ENCODE measurements at regions not wholly inside any gene's neighbourhood (a gene's known extent, or its start where the extent isn't known, plus 50 kb on each side); places are given as distances from the start of the nearest gene placed in this dataset.
"Not testable (repeated sequence)": the region's sequence is repeated elsewhere in the genome, so short reads cannot be mapped to it uniquely, and the experiment has no call there.

GRCh38 chr1:173257805-173258204 is 50.7 kb upstream of the TNFSF4 start:
- no peak for ATAC-seq
- Mint-ChIP-seq H3K36me3 (peaks cover 24% of the 10 kb centered on the region), H3K27me3 (peaks cover 0 to 7% of the 10 kb centered on the region in 2 donors), H3K4me1 (ENCODE audit: low read depth in 2 of 2) (peaks cover 7 to 12% of the 10 kb centered on the region in 2 donors), H3K9me3 (peaks cover 18% of the 10 kb centered on the region), H3K4me3 (no peak overlapping the region), H3K27ac (no peak overlapping the region)
- DNase-seq (ENCODE audit: low spot score) = no peak

GRCh38 chr1:173258479-173259264 is 51.5 kb upstream of the TNFSF4 start:
- Mint-ChIP-seq H3K4me1 (ENCODE audit: low read depth in 2 of 2) (peaks cover 7 to 12% of the 10 kb centered on the region in 2 donors), H3K9me3 (peaks cover 18% of the 10 kb centered on the region), H3K4me3 (no peak overlapping the region), H3K27me3 (peaks cover 0 to 7% of the 10 kb centered on the region in 2 donors), H3K27ac (no peak overlapping the region), H3K36me3 (peaks cover 24% of the 10 kb centered on the region)
- ATAC-seq (no peak), DNase-seq (ENCODE audit: low spot score) (no peak)

GRCh38 chr1:173260329-173260728 is 53.2 kb upstream of the TNFSF4 start:
- Mint-ChIP-seq H3K36me3 (peaks cover 24% of the 10 kb centered on the region), H3K9me3 (peaks cover 18% of the 10 kb centered on the region)
- H3K27ac Mint-ChIP-seq; H3K27me3 Mint-ChIP-seq; ATAC-seq; H3K4me3 Mint-ChIP-seq; DNase-seq (ENCODE audit: low spot score); H3K4me1 Mint-ChIP-seq (ENCODE audit: low read depth in 2 of 2): not testable (repeated sequence)

GRCh38 chr1:173266841-173267240 is 59.7 kb upstream of the TNFSF4 start:
- no peak overlapping the region for H3K27ac Mint-ChIP-seq
- H3K4me3 Mint-ChIP-seq = no peak overlapping the region

GRCh38 chr1:173267453-173267945 is 60.4 kb upstream of the TNFSF4 start:
- no peak overlapping the region for H3K27ac Mint-ChIP-seq
- no peak overlapping the region for H3K4me3 Mint-ChIP-seq
- H3K27me3 Mint-ChIP-seq = peaks cover 7 to 9% of the 10 kb centered on the region in 2 donors
- DNase-seq (ENCODE audit: low spot score) = no peak
- H3K36me3 Mint-ChIP-seq = peaks cover 8% of the 10 kb centered on the region
- no peaks in the 10 kb centered on the region for H3K9me3 Mint-ChIP-seq
- no peak for ATAC-seq
- H3K4me1 Mint-ChIP-seq (ENCODE audit: low read depth in 2 of 2) = peaks cover 3 to 4% of the 10 kb centered on the region in 2 donors

More at GRCh38 chr1:173266841-173267240, 59.7 kb upstream of the TNFSF4 start:
- DNase-seq (ENCODE audit: low spot score) (no peak), ATAC-seq (no peak)
- peaks cover 8% of the 10 kb centered on the region for H3K36me3 Mint-ChIP-seq
- peaks cover 2% of the 10 kb centered on the region for H3K9me3 Mint-ChIP-seq
- peaks cover 3 to 4% of the 10 kb centered on the region in 2 donors for H3K4me1 Mint-ChIP-seq (ENCODE audit: low read depth in 2 of 2)
- H3K27me3 Mint-ChIP-seq = peaks cover 9% of the 10 kb centered on the region in 2 donors

- ATAC-seq (no peak), DNase-seq (ENCODE audit: low spot score) (no peak)
- Mint-ChIP-seq H3K4me1 (ENCODE audit: low read depth in 2 of 2) (peaks cover 3 to 4% of the 10 kb centered on the region in 2 donors), H3K4me3 (no peak overlapping the region), H3K36me3 (peaks cover 8% of the 10 kb centered on the region), H3K27me3 (peaks cover 7 to 9% of the 10 kb centered on the region in 2 donors), H3K27ac (no peak overlapping the region), H3K9me3 (no peaks in the 10 kb centered on the region)
These were observed 61.1 kb upstream of the TNFSF4 start for GRCh38 chr1:173268261-173268660.

- no peak for DNase-seq (ENCODE audit: low spot score)
- Mint-ChIP-seq H3K36me3 (peaks cover 8% of the 10 kb centered on the region), H3K4me1 (ENCODE audit: low read depth in 2 of 2) (peaks cover 3 to 4% of the 10 kb centered on the region in 2 donors), H3K9me3 (no peaks in the 10 kb centered on the region), H3K4me3 (no peak overlapping the region), H3K27ac (no peak overlapping the region), H3K27me3 (peaks cover 7 to 9% of the 10 kb centered on the region in 2 donors)
- ATAC-seq = no peak
These were observed 61.7 kb upstream of the TNFSF4 start for GRCh38 chr1:173268786-173269277.

- Mint-ChIP-seq H3K9me3 (no peaks in the 10 kb centered on the region), H3K36me3 (peaks cover 8% of the 10 kb centered on the region), H3K4me1 (ENCODE audit: low read depth in 2 of 2) (peaks cover 3 to 4% of the 10 kb centered on the region in 2 donors), H3K4me3 (no peak overlapping the region), H3K27me3 (peaks cover 7 to 9% of the 10 kb centered on the region in 2 donors), H3K27ac (no peak overlapping the region)
- DNase-seq (ENCODE audit: low spot score) = no peak
- ATAC-seq = no peak
These were observed 62.5 kb upstream of the TNFSF4 start for GRCh38 chr1:173269490-173270230.

- ATAC-seq = no peak
- Mint-ChIP-seq H3K4me1 (ENCODE audit: low read depth in 2 of 2) (peaks cover 3 to 4% of the 10 kb centered on the region in 2 donors), H3K27ac (no peak overlapping the region), H3K9me3 (no peaks in the 10 kb centered on the region), H3K4me3 (no peak overlapping the region), H3K27me3 (peaks cover 7 to 9% of the 10 kb centered on the region in 2 donors), H3K36me3 (peaks cover 8% of the 10 kb centered on the region)
- DNase-seq (ENCODE audit: low spot score) = no peak
These were observed 63.1 kb upstream of the TNFSF4 start for GRCh38 chr1:173270243-173270642.

- H3K27me3 Mint-ChIP-seq; H3K4me1 Mint-ChIP-seq (ENCODE audit: low read depth in 2 of 2); H3K9me3 Mint-ChIP-seq; H3K36me3 Mint-ChIP-seq; ATAC-seq; H3K27ac Mint-ChIP-seq; H3K4me3 Mint-ChIP-seq; DNase-seq (ENCODE audit: low spot score): not testable (repeated sequence)
These were observed 63.9 kb upstream of the TNFSF4 start for GRCh38 chr1:173271021-173271420.

GRCh38 chr1:173275496-173275895 is 68.4 kb upstream of the TNFSF4 start:
- Mint-ChIP-seq H3K36me3 (peaks cover 14% of the 10 kb centered on the region), H3K4me1 (ENCODE audit: low read depth in 2 of 2) (peaks cover 18 to 21% of the 10 kb centered on the region in 2 donors), H3K27ac (no peak overlapping the region), H3K27me3 (peaks cover 22 to 23% of the 10 kb centered on the region in 2 donors), H3K4me3 (no peak overlapping the region), H3K9me3 (peaks cover 5% of the 10 kb centered on the region)
- DNase-seq (ENCODE audit: low spot score) = no peak
- no peak for ATAC-seq

GRCh38 chr1:173276922-173277800 is 70.0 kb upstream of the TNFSF4 start:
- Mint-ChIP-seq H3K9me3 (peaks cover 5% of the 10 kb centered on the region), H3K36me3 (peaks cover 14% of the 10 kb centered on the region), H3K4me3 (no peak overlapping the region), H3K27me3 (peaks cover 23 to 27% of the 10 kb centered on the region in 2 donors), H3K27ac (no peak overlapping the region), H3K4me1 (ENCODE audit: low read depth in 2 of 2) (peaks cover 26% of the 10 kb centered on the region in 2 donors)
- DNase-seq (ENCODE audit: low spot score) = no peak
- peak; percentile 66 to 75 for ATAC-seq
